Renal cortex interstitium (tissue), 11 donors: ENCODE measurements at regions not wholly inside any gene's neighbourhood (a gene's known extent, or its start where the extent isn't known, plus 50 kb on each side); places are given as distances from the start of the nearest gene placed in this dataset.

Experiments
- DNase-seq, 11 donors: peaks; one replicate each; pipeline ENCODE4 v3.0.0-alpha.2; 2013; ENCODE audit warnings: low read depth in 9 of 11, low spot score in 4 of 11; ENCODE audit errors: extremely low read depth in 1 of 11

DNA sequence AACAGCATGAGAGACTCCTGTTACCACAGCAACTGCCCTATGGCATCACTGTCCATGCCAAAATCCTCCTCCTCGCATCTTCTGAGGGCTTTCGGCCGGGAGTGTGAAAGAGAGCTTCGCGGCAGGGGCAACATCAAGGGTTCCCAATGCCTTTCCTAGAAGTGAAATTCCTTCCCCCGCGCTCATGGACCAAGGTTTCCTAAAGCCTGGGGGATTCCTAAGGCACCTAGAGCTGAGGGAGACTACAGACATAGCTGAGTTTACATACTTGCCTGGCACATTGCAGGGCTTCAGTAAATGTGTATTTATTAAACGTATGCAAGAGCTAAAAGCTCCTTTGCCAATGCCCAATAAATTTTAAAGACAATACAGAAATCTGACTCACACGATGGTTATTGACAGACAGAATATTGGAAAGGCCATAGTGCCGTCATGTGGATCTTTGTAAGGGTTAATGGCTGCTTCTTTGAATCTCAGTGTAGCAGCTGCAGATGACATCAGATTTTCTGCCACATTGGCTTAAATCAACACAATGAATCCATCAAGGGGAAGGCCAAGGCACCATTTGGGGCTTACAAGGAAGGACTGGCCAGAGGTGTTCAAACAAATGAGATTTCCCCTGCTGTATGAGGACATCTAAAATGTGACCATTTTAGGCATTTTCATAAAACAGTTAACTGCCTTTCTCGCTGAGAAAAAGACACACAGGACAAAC is 281.2 kb upstream of the JARID2 start:
- DNase-seq: no peak

DNA sequence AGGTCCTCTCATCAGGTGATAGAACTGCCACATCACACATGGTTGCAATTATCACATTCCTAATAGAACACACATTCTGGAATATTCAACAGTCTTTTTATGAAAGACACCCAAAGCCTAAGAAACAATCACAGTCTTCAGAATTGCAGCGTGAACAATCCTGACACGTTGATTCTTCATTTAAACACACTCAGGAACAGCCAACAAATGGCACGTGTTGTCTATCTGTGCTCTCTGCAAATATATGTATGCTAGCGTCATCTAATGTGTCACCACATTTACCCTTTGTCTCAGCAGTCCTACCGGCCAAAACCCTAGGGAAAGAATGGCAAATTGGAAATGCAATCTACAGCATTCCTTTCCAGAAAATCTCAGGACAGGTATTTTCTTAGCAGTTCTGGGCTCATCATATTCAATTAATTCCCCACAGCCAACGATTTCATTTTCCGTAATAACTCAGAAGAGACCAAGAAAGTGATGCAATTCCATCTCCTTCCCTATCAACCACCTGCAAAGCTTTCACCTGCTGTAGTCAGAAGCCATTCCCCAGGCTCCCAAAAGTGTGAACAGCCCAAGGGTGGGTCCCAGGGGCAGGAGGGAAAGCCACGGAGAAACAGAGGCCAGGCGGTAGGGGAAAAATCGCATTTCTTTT is 280.3 kb upstream of the JARID2 start:
- no peak for DNase-seq

DNA sequence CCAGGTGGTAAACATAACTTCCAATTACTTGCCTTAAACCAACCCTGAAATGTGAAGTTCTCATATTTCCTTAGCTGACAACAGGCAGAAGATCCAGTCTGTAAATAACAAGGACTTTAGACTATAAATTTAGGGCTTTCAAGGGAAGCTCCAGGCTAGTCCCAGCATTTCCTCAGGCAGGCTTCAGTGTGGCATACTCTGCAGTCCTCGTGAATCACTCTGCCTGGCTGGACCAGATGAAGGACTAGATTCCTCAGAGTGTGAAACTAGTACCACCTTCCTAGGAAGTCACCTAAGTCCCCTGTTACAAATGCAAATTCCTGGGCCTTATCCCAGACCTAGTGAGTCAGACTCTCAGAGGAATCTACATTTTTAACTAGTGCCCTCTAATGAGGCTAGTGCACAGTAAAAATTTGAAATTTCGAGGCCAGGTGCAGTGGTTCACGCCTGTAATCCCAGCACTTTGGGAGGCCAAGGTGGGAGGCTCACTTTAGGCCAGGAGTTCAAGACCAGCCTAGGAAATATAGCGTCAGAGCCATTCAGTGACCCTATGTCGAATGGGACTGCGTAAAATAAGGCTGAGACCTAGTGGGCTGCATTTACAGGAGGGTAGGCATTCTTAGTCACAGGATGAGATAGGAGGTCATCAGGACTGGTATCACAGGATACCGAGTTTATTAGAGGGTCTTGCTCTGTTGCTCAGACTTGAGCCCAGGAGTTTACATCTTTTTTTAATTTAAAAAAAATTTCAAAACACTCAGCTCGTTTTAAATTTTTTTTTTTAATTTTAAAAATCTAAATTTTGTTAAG is 279.6 kb upstream of the JARID2 start:
- DNase-seq: peak in 1 of 11 donors; percentile 51

DNA sequence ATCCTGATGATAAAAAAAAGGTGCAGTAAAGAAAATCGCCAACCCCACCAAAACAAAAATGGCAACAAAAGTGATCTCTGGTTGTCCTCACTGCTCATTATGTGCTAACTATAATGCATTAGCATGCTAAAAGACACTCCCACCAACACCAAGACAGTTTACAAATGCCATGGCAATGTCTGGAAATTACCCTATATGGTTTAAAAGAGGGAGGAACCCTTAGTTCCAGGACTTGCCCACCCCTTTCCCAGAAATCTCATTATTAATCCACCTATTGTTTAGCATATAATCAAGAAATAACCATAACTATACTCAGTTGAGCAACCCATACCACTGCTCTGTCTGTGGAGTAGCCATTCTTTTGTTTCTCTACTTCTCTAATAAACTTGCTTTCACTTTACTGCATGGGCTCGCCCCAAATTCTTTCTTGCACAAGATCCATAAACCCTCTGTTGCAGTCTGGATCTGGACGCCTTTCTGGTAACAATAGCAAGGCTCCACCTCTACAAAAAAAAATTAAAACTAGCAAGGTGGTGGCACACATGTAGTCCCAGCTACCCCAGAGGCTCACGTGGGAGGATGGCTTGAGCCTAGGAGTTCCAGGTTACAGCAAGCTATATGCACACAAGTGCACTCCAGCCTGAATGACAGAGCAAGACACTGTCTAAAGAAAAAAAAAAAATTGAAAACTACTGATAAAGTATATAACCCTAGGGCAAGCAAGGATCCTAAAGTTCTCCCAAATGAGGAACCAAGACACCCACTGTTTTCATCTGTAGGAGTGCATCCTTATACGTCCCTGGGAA is 278.8 kb upstream of the JARID2 start:
- DNase-seq: no peak

DNA sequence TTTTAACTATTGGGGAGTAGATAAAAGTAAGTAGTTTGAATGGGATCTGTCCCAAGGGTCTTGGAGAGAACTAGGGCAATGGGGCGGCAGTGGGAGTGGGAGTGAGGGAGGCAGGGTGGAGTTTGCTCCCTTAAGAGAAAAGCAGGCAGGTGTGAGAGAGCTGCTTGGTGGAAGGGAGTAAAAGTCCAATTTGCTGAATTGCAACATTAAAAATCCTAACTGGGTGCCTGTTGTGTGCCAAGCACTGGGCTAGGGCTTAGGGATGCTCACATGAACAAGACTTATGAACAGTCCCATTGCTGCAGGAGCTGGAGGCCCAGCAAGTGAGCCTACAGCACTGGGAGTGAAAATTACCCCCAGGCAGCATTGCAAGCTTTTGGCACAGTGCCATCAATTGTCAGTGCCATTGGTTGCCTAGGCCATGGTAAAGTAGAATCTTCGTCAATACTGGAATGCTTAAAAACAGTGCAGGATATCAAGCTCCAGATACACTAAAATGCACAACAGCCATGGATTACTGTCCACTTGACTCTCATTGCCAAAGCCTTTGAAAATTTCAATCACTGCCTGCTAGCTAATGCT is 277.7 kb upstream of the JARID2 start:
- DNase-seq: no peak

DNA sequence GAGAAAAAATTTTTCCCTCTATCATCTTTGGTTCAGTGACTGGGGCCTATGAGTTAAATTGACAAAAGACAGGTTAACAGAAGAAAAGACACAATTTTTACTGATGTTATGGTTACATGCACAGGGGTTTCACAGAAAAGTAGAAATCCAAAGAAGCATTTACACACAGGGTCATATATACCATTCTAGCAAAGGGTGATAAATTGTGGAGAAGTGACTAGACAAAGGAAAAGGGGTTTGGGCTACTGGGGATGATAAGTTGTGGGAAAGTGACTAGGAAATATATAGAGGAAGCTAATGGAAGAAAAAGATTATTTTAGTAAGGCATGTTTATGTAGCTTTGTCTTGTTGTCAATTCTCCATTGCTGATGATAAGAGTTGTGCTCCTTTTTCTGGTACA is 276.7 kb upstream of the JARID2 start:
- DNase-seq: no peak

DNA sequence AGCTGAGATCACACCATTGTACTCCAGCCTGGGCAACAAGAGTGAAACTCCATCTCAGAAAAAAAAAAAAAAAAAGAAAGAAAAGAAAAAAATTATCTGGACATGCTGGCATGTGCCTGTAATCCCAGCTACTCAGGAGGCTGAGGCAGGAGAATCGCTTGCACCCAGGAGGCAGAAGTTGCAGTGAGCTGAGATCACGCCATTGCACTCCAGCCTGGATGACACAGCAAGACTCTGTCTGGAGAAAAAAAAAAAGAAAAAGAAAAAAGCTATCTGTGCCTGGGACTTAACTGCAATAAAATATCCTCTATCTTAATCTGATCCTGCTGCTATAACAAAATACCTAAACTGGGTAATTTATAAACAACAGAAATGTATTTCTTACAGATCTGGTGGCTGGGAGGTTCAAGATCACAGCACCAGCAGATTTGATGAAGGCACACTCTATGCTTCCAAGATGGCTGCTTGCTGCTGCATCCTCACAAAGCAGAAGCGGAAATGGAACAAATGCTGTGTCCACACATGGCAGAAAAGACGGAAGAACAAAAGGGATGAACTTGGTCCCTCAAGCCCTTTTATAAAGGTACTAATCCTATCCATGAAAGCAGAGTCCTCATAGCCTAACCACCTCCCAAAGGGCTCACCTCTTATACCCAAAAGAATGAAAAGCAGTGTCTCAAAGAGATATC is 273.3 kb upstream of the JARID2 start:
- no peak for DNase-seq

DNA sequence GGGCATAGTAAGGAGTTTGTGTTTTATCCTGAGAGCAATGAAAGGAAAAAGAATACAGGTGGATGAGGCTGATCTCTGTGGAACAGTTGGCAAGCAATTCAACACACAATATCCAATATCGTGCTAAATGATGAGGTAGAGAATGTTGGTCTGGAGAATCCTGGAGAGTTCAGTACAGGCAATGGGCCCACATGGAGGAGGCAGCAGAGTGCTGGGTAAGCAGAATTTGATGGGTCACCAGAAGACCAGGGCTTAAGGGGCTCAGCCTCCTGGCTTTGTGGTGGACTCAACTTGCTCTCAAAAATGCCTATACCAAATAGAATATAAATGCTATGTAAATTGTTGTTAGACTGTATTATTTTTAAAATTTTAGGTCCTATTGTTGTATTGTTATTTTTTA is 271.5 kb upstream of the JARID2 start:
- no peak for DNase-seq

DNA sequence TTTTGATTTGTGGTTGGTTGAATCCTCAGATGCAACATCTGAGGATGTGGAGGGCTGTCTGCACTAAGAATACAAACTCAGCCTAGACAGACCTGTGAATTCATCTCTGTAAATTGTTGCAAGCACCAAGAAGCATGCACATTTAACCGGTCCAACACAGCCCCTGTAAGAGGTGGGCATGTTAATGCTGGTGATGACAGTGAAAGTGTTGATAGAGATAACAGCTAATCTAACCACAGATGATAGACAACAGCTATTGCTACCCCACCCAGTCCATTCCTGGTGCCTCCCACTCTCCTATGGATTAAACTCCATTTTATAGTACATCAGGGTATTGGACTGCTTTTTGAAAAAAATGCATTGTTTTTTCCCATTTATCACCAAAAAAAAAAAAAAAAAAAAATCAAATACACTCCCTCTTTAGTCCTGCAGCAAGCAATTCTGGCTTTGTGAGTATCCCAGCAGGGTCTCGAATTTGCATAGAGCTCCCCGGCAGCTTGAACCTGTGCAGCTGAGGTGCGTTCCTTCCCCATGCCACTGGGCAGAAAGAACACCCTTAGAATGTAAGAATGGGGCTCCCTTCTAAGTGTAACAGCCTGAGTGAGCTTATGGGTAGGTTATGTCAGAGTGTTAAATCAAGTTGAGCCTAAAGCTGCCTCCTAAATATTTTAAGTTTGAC is 270.9 kb upstream of the JARID2 start:
- no peak for DNase-seq

DNA sequence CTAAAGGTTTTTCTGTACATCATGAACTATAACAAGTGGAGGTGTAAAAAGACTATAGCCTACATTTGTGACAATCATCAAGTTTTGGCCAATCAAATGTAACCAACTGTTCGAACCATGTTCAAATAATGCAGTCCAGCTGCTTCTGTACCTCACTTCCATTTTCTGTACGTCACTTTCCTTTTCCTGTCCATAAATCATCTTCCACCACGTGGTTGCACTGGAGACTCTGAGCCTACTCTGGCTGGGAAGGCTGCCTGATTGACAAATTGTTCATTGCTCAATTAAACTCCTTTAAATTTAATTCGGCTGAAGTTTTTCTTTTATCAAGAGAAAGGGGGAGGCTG is 270.4 kb upstream of the JARID2 start:
- no peak for DNase-seq

DNA sequence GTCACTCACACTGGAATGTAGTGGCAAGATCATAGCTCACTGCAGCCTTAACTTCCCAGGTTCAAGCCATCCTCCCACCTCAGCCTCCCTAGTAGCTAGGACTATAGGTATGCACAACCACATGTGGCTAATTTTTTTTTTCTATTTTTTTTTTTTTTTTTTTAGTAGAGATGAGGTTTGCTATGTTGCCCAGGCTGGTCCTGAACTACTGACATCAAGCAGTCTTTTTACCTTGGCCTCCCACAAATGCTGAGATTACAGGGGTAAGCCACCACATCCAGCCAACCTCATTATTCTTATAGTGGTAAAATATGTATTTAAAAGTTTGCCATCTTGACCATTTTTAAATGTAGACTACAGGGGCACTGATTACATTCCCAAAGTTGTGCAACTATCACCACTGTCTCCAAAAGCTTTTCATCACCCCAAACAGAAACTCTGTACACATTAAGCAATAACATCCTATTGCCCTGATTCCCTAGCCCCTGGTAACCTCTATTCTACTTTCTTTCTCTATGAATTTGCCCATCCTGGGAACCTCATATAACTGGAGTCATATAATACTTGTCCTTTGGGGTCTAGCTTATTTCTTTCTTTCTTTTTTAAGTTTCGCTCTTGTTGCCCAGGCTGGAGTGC is 268.0 kb upstream of the JARID2 start:
- DNase-seq: no peak

DNA sequence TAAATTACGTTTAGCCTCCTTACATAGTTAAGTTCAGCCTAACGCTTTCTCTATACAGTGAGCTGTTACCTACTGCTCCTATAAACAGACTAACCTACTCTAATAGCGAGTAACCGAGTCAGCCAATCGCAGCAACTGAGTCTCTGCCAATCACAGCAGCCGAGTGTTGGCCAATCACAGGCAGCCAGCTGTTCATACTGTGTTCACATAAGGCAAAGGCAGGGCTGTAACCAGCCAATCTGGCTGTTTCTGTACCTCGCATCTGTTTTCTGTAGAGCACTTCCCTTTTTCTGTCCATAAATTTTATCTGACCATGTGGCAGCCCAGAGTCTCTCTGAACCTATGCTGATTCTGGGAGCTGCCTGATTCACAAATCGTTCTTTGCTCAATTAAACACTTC is 263.9 kb upstream of the JARID2 start:
- no peak for DNase-seq

DNA sequence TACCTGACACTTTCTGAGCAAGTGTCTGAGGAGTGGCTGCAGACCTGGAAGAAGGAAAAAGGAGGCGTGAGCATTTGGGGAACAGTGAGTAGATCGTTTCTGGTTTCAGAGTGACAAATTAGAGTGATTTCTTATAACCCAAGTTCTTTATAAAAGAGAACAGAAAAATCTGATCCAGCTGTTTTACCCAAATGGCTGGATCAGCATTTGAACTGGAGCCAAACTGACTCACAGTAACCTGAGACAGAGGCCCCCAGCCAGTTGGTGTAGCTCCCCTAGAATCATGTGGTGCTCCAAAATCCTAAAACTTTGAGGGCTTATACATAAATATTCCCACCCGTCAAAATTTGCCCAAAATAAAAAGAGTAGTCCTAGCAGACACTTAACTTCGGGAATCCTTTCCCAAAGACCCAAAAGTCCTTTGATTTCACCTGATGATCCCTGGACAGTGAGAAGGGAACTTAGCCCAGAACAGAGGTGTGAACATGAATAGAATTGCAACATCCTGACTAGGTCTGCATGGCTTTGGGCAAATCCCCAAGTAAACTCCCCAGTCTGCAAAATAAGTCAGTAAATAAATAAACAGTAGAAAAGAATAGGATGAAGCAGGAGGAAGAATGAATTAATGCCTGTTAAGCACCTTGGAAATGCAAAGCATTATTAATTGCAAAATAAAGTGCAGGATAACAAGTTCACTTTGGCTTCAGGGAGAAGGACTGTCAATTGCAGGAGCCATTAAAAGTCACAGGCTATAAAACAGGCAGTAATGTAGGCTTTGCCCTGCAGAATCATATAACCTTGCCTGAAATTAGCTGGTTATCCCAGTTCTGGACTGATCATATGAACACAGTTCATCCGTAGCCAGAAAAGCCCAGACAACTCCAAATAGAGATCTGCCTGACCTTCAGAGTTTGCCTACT is 262.0 kb upstream of the JARID2 start:
- no peak for DNase-seq

DNA sequence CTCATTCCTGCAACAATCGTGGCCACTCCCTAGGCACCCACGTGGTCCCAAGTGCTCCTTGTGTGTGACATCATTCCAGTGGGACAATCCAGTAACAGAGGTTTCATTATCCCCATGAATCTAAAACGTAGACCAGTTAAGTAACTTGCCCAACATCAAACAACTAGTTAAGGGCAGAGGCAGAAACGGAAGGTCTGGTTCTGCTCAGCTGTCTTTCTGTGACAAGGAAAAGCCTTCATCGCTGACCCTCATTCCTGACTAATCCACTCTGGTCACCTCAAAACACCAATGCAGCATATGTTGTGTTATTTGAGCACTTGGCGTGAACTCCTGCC is 261.4 kb upstream of the JARID2 start:
- peak in 4 of 11 donors; percentile 28 to 51 (median 41) for DNase-seq

DNA sequence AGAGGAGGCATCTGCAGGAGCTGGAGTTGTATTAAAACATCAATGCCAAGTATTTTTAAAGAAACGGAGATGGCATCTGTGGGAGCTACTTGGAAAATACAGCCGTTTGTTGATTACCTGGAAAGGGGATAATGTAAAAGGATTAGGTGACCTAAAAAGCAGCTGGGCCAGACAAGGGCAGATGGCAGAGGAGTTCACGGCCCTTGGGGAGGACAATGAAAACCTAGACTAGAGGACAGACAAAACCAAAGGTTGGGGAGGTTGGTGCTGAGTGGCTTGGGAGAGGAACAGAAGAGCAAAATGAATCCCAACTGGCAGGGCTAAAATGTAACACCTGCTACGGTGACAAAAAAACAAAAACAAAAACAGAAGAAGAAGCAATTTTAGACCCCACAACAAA is 260.5 kb upstream of the JARID2 start:
- no peak for DNase-seq

DNA sequence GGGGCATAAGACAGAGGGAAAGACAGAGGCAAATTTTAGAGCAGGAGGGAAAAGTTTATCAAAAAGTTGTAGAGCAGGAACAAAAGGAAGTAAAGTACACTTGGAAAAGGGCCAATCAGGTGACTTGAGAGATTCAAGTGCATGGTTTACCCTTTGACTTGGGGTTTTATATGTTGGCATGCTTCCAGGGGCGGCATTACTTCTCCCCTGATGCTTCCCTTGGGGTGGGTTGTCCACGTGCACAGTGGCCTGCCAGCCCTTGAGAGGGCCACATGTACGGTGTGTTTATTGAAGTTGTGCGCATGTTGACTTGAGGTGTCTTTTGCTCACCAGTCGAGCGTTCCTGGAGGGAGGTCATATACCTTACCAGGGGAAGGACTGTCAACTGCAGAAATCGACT is 259.5 kb upstream of the JARID2 start:
- no peak for DNase-seq

DNA sequence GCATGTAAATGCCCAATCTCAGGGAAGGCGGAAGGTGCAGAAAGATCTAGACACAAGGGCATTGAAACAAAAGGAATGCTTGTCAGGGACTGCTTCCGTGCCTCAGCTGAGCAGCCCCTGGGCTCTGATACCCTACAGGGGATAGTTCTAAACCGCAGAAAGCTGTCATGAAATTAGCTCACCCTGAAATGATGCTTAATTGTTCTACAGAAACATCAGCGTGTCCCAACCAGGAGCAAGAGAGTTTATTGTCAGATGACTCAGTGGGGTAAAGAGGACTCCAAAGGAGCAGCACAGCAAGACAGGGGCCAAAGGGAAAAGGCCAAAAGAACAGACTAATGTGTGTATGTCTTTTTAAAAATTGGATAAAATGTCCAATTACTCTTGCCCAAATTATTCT is 258.4 kb upstream of the JARID2 start:
- DNase-seq: no peak
